ENCODE measurements at regions not wholly inside any gene's neighbourhood (a gene's known extent, or its start where the extent isn't known, plus 50 kb on each side); places are given as distances from the start of the nearest gene placed in this dataset.

GRCh38 chr12:58502226-58502625 is 418.1 kb downstream of the LRIG3 start:
- no peak for DNase-seq

- no peak for DNase-seq
Measured at GRCh38 chr12:58502841-58503240, 417.5 kb downstream of the LRIG3 start.

GRCh38 chr12:58503731-58504130 is 416.6 kb downstream of the LRIG3 start:
- no peak for DNase-seq

- DNase-seq, result no peak
Measured at GRCh38 chr12:58504143-58504938, 416.0 kb downstream of the LRIG3 start.

- DNase-seq, result no peak
Measured at GRCh38 chr12:58509116-58509885, 411.0 kb downstream of the LRIG3 start.

- no peak for DNase-seq
Measured at GRCh38 chr12:58513301-58513834, 406.9 kb downstream of the LRIG3 start.

- DNase-seq, result no peak
Measured at GRCh38 chr12:58513852-58514251, 406.5 kb downstream of the LRIG3 start.

GRCh38 chr12:58519839-58520238 is 400.5 kb downstream of the LRIG3 start:
- no peak for DNase-seq

GRCh38 chr12:58521152-58521551 is 399.2 kb downstream of the LRIG3 start:
- no peak for DNase-seq

GRCh38 chr12:58521796-58522195 is 398.5 kb downstream of the LRIG3 start:
- DNase-seq, result no peak

- no peak for DNase-seq
Measured at GRCh38 chr12:58523360-58523759, 396.9 kb downstream of the LRIG3 start.

GRCh38 chr12:58528271-58528670 is 392.0 kb downstream of the LRIG3 start:
- DNase-seq, result no peak

GRCh38 chr12:58529114-58529665 is 391.1 kb downstream of the LRIG3 start:
- no peak for DNase-seq

GRCh38 chr12:58529897-58530741 is 390.2 kb downstream of the LRIG3 start:
- no peak for DNase-seq

GRCh38 chr12:58530742-58531062 is 389.6 kb downstream of the LRIG3 start:
- DNase-seq, result no peak

- no peak for DNase-seq
Measured at GRCh38 chr12:58532855-58533608, 387.3 kb downstream of the LRIG3 start.

- no peak for DNase-seq
Measured at GRCh38 chr12:58533652-58534051, 386.7 kb downstream of the LRIG3 start.

- no peak for DNase-seq
Measured at GRCh38 chr12:58537278-58537677, 383.0 kb downstream of the LRIG3 start.

GRCh38 chr12:58539295-58539694 is 381.0 kb downstream of the LRIG3 start:
- no peak for DNase-seq

GRCh38 chr12:58540480-58541299 is 379.6 kb downstream of the LRIG3 start:
- DNase-seq, result no peak

- DNase-seq, result no peak
Measured at GRCh38 chr12:58541300-58541690, 379.0 kb downstream of the LRIG3 start.
